HepG2 (cell line): ENCODE measurements at regions not wholly inside any gene's neighbourhood (a gene's known extent, or its start where the extent isn't known, plus 50 kb on each side); places are given as distances from the start of the nearest gene placed in this dataset.

Experiments
- ATAC-seq: fragments of 200-7000 bp; cut with Tn5 transposase; 3 replicates; pipeline ENCODE4 v1.9.1; 2020; ENCODE audit warnings: mild to moderate bottlenecking, moderate library complexity
- BruUV-seq: library from RNA; stranded (reverse); fragments of 400-500 nt; replicated peaks from 2 replicates; lab custom pipeline; 2021; lab: Mats Ljungman, UMichigan
- CTCF ChIA-PET: fragments of 300-600 bp; formaldehyde crosslinking; extraction: SDS; loops from one replicate; lab custom pipeline; 2021; ENCODE audit warnings: low total read pairs, inconsistent platforms, low intra/inter-chr PET ratio; lab: Yijun Ruan, JAX
- POLR2A ChIA-PET: fragments of 350-600 bp; sonication (Branson Sonifier 250); formaldehyde crosslinking; loops from one replicate; lab custom pipeline; 2020; ENCODE audit warnings: antibody characterized with exemption, inconsistent platforms; lab: Yijun Ruan, JAX
- DNase-seq: peaks from one replicate; pipeline ENCODE4 v3.0.0-alpha.2; 2015; ENCODE audit warnings: low spot score
- FAIRE-seq: peaks from 3 replicates; lab custom pipeline; 2011; peaks lifted over from hg19 to GRCh38; lab: Jason Lieb, UNC
- H2AFZ ChIP-seq: one replicate; pipeline ENCODE4 v1.6.1; 2011; ENCODE audit warnings: low read length, inconsistent platforms
- H3K27ac ChIP-seq: fragments of 300-600 bp; 3 replicates; pipeline ENCODE4 v1.8.0; 2011; ENCODE audit warnings: mixed run types, mild to moderate bottlenecking, mixed read lengths, low read length, inconsistent platforms; ENCODE audit not compliant: insufficient read depth; ENCODE audit errors: extremely low read length
- H3K27me3 ChIP-seq, 2 experiments: fragments of 200-600 bp in 1 of 2; 2 replicates in 1 of 2; 3 replicates in 1 of 2; pipeline versions ENCODE4 v1.6.0 to v1.8.0; 2011; ENCODE audit warnings: low read length in 2 of 2, mild to moderate bottlenecking in 2 of 2, moderate library complexity in 2 of 2, inconsistent platforms in 1 of 2; ENCODE audit not compliant: insufficient read depth in 2 of 2, control insufficient read depth in 1 of 2
- H3K36me3 ChIP-seq, 2 experiments: fragments of 200-600 bp in 1 of 2; replicated peaks in 1 of 2; 2 replicates in 1 of 2; 3 replicates in 1 of 2; pipeline versions ENCODE4 v1.5.1 to v1.8.0; 2011; ENCODE audit warnings: low read length in 2 of 2, inconsistent platforms in 1 of 2; ENCODE audit not compliant: insufficient read depth in 2 of 2, control insufficient read depth in 1 of 2
- H3K4me1 ChIP-seq: 2 replicates; pipeline ENCODE4 v1.5.1; 2012; ENCODE audit warnings: low read length, inconsistent platforms; ENCODE audit not compliant: insufficient read depth
- H3K4me2 ChIP-seq: 2 replicates; pipeline ENCODE4 v1.6.0; 2011; ENCODE audit warnings: low read depth, low read length, inconsistent platforms
- H3K4me3 ChIP-seq, 3 experiments: fragments of 200-600 bp in 1 of 3; sonication (generic), shearing (Covaris generic) in 1 of 3; replicated peaks in 1 of 3; 2 replicates each; pipeline ENCODE4 v1.5.1; 2011 to 2016; ENCODE audit warnings: low read length in 3 of 3, inconsistent platforms in 2 of 3, low read depth in 2 of 3, mild to moderate bottlenecking in 2 of 3, control low read depth in 1 of 3, mixed read lengths in 1 of 3; ENCODE audit not compliant: insufficient read depth in 1 of 3
- H3K79me2 ChIP-seq: one replicate; pipeline ENCODE4 v1.6.1; 2011; ENCODE audit warnings: low read length, inconsistent platforms; ENCODE audit not compliant: insufficient read depth
- H3K9ac ChIP-seq: 2 replicates; pipeline ENCODE4 v1.6.0; 2011; ENCODE audit warnings: mild to moderate bottlenecking, low read depth, low read length, inconsistent platforms; ENCODE audit not compliant: insufficient read depth
- H3K9me3 ChIP-seq: 2 replicates; pipeline ENCODE4 v1.5.1; 2012; ENCODE audit warnings: mild to moderate bottlenecking, low read length
- H4K20me1 ChIP-seq: 2 replicates; pipeline ENCODE4 v1.6.0; 2011; ENCODE audit warnings: inconsistent platforms, mild to moderate bottlenecking, low read length, moderate library complexity; ENCODE audit not compliant: insufficient read depth
- AKAP8 ChIP-seq: sonication (generic); formaldehyde crosslinking; IDR thresholded peaks from 2 replicates; pipeline ENCODE4 v1.5.1; 2020; ENCODE audit warnings: mild to moderate bottlenecking, missing genetic modification reagents
- CCAR2 ChIP-seq: fragments of 200-400 bp; formaldehyde crosslinking; optimal IDR thresholded peaks from 2 replicates; pipeline ENCODE3; 2018; ENCODE audit warnings: low read depth, mild to moderate bottlenecking, low read length, moderate library complexity
- EHMT2 ChIP-seq: fragments of 200-600 bp; sonication (generic); IDR thresholded peaks from 2 replicates; pipeline ENCODE4 v1.7.0; 2017; ENCODE audit warnings: antibody characterized with exemption, low read depth, low read length, borderline replicate concordance
- JARID2 ChIP-seq: sonication (generic); formaldehyde crosslinking; IDR thresholded peaks from 2 replicates; pipeline ENCODE4 v1.8.1; 2023; ENCODE audit warnings: missing genetic modification reagents, inconsistent platforms; ENCODE audit not compliant: insufficient replicate concordance
- JUN ChIP-seq: sonication (generic); formaldehyde crosslinking; IDR thresholded peaks from 2 replicates; pipeline ENCODE4 v1.4.0; 2020; ENCODE audit warnings: mild to moderate bottlenecking, missing genetic modification reagents
- MIXL1 ChIP-seq: IDR thresholded peaks from 2 replicates; pipeline ENCODE4 v1.6.1; 2016
- MTA1 ChIP-seq: sonication (generic); formaldehyde crosslinking; IDR thresholded peaks from 2 replicates; pipeline ENCODE4 v1.4.0; 2020; ENCODE audit warnings: missing genetic modification reagents, mild to moderate bottlenecking, borderline replicate concordance
- SRSF9 ChIP-seq: fragments of 200-400 bp; formaldehyde crosslinking; IDR thresholded peaks from 2 replicates; pipeline ENCODE4 v1.6.1; 2018; ENCODE audit warnings: borderline replicate concordance, mild to moderate bottlenecking, low read depth, low read length; ENCODE audit not compliant: insufficient read depth, poor library complexity, severe bottlenecking
- THYN1 ChIP-seq: sonication (generic); formaldehyde crosslinking; IDR thresholded peaks from 2 replicates; pipeline ENCODE4 v1.8.1; 2023; ENCODE audit warnings: low read depth, mild to moderate bottlenecking, moderate library complexity, missing genetic modification reagents, borderline replicate concordance
- ZBTB21 ChIP-seq: sonication (generic); formaldehyde crosslinking; IDR thresholded peaks from 2 replicates; pipeline ENCODE4 v1.4.0; 2020; ENCODE audit warnings: missing genetic modification reagents
- ZBTB8A ChIP-seq: sonication (generic); formaldehyde crosslinking; IDR thresholded peaks from 2 replicates; pipeline ENCODE4 v1.4.0; 2020; ENCODE audit warnings: mild to moderate bottlenecking, low read depth, missing genetic modification reagents, borderline replicate concordance
- ZFP62 ChIP-seq: sonication (generic); formaldehyde crosslinking; IDR thresholded peaks from 2 replicates; pipeline ENCODE4 v1.4.0; 2020; ENCODE audit warnings: missing genetic modification reagents
- ZNF12 ChIP-seq: sonication (generic); formaldehyde crosslinking; IDR thresholded peaks from 2 replicates; pipeline ENCODE4 v1.5.0; 2020; ENCODE audit warnings: missing genetic modification reagents
- ZNF367 ChIP-seq: sonication (generic); formaldehyde crosslinking; IDR thresholded peaks from 2 replicates; pipeline ENCODE4 v1.4.0; 2020; ENCODE audit warnings: missing genetic modification reagents, borderline replicate concordance
- ZNF44 ChIP-seq: sonication (generic); formaldehyde crosslinking; IDR thresholded peaks from 2 replicates; pipeline ENCODE4 v1.5.1; 2020; ENCODE audit warnings: mild to moderate bottlenecking, missing genetic modification reagents
- ZNF766 ChIP-seq: sonication (generic); formaldehyde crosslinking; IDR thresholded peaks from 2 replicates; pipeline ENCODE4 v1.5.0; 2020; ENCODE audit warnings: missing genetic modification reagents, borderline replicate concordance
- WGBS: methylation state at CpG from one replicate; pipeline ENCODE4 v1.1.6; 2017; ENCODE audit warnings: low lambda C conversion rate; 5-methylcytosine and 5-hydroxymethylcytosine counted together
- in situ Hi-C: cut with HindIII; loops from 2 replicates; pipeline ENCODE4 v1.10.0; 2017; ENCODE audit warnings: low pct_unique_long_range_greater_than_20kb; ENCODE audit not compliant: extremely low pct_ligation_motif_present
- intact Hi-C: fragments of 100-400 bp; cut with micrococcal nuclease; formaldehyde crosslinking; loops from one replicate; pipeline ENCODE4 v1.10.0; 2022; ENCODE audit not compliant: unreplicated experiment
- TF ChIP-seq, protein P1 (sequence below): sonication (generic); formaldehyde crosslinking; IDR thresholded peaks from 2 replicates; pipeline ENCODE4 v1.5.0; 2020; ENCODE audit warnings: mild to moderate bottlenecking, missing genetic modification reagents
- TF ChIP-seq, protein P2 (sequence below): sonication (generic); formaldehyde crosslinking; IDR thresholded peaks from 2 replicates; pipeline ENCODE4 v1.4.0; 2020; ENCODE audit warnings: missing genetic modification reagents
- TF ChIP-seq, protein P3 (sequence below): sonication (generic); formaldehyde crosslinking; conservative IDR thresholded peaks from 2 replicates; pipeline ENCODE4 v1.4.0; 2020; ENCODE audit warnings: missing genetic modification reagents
- TF ChIP-seq, protein P4 (sequence below): sonication (generic); formaldehyde crosslinking; IDR thresholded peaks from 2 replicates; pipeline ENCODE4 v1.5.0; 2020; ENCODE audit warnings: missing genetic modification reagents

DNA sequence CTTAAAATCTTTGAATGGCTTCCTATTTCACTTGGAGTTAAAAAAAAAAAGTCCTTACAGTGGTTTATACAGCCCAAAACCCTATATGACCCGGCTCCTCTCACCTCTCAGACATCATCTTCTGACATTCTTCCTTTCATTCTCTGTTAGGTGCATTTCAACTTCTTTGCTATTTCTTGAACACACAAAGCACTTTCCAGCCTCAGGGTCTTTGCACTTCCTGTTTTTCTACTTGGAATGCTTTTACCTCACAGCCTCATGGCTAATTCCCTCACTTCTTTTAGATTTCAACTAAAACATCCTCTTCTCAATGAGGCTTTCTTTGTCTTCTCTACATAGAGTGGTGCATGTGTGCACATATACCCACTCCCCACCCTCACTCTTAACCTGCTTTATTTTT lies 91.0 kb upstream of the MB21D2 start (continued):
- TF ChIP-seq, protein P1, sequence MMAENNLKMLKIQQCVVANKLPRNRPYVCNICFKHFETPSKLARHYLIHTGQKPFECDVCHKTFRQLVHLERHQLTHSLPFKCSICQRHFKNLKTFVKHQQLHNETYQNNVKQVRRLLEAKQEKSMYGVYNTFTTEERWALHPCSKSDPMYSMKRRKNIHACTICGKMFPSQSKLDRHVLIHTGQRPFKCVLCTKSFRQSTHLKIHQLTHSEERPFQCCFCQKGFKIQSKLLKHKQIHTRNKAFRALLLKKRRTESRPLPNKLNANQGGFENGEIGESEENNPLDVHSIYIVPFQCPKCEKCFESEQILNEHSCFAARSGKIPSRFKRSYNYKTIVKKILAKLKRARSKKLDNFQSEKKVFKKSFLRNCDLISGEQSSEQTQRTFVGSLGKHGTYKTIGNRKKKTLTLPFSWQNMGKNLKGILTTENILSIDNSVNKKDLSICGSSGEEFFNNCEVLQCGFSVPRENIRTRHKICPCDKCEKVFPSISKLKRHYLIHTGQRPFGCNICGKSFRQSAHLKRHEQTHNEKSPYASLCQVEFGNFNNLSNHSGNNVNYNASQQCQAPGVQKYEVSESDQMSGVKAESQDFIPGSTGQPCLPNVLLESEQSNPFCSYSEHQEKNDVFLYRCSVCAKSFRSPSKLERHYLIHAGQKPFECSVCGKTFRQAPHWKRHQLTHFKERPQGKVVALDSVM (CRISPR knock-in tag), result no peak
- TF ChIP-seq SRSF9 (no peak), ZNF367 (CRISPR knock-in tag) (no peak), ZBTB8A (no peak), MIXL1 (CRISPR knock-in tag) (no peak), ZBTB21 (CRISPR knock-in tag) (no peak), ZFP62 (no peak)
- TF ChIP-seq, protein P2, sequence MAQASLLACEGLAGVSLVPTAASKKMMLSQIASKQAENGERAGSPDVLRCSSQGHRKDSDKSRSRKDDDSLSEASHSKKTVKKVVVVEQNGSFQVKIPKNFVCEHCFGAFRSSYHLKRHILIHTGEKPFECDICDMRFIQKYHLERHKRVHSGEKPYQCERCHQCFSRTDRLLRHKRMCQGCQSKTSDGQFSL (CRISPR knock-in tag), result no peak

DNA sequence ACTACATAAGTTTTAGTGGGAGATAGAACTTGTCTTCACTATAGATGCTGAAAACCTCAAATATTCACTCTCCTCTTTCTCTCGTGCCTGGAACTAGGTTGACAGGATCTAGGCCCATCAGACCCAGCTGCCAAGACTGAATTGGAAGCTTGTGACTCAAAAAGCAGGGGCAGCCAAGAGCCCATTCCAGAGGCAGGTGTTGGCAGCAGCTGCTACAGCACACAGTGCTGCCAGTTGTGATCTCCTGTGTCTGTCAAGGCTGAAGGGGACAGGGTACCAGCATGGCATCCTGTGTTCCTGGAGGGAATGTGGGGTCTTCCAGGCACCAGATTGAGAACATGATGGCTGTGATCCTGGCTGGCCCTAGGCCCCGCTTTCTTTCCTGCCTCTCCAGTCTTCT lies 92.5 kb upstream of the MB21D2 start:
- Histone ChIP-seq H3K4me2 (no peak overlapping the region), H3K4me1 (no peaks in the 10 kb centered on the region), H3K9me3 (no peaks in the 10 kb centered on the region), H3K27ac (no peak overlapping the region), H2AFZ (no peak overlapping the region), H3K4me3 (no peak overlapping the region), H3K9ac (no peak overlapping the region), H3K27me3 (no peaks in the 10 kb centered on the region), H3K36me3 (no peaks in the 10 kb centered on the region), H4K20me1 (no peaks in the 10 kb centered on the region), H3K79me2 (no peaks in the 10 kb centered on the region)
- 0% methylated on average over 2 of the region's 2 CpGs for WGBS
- TF ChIP-seq JARID2 (CRISPR knock-in tag) (no peak), THYN1 (CRISPR knock-in tag) (no peak), ZNF44 (no peak), AKAP8 (CRISPR knock-in tag) (no peak), CCAR2 (no peak), EHMT2 (no peak), ZNF12 (no peak), ZNF766 (CRISPR knock-in tag) (no peak), MTA1 (CRISPR knock-in tag) (no peak), JUN (CRISPR knock-in tag) (no peak)
- TF ChIP-seq, protein P3, sequence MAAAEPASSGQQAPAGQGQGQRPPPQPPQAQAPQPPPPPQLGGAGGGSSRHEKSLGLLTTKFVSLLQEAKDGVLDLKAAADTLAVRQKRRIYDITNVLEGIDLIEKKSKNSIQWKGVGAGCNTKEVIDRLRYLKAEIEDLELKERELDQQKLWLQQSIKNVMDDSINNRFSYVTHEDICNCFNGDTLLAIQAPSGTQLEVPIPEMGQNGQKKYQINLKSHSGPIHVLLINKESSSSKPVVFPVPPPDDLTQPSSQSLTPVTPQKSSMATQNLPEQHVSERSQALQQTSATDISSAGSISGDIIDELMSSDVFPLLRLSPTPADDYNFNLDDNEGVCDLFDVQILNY (CRISPR knock-in tag), result no peak
- TF ChIP-seq, protein P4, sequence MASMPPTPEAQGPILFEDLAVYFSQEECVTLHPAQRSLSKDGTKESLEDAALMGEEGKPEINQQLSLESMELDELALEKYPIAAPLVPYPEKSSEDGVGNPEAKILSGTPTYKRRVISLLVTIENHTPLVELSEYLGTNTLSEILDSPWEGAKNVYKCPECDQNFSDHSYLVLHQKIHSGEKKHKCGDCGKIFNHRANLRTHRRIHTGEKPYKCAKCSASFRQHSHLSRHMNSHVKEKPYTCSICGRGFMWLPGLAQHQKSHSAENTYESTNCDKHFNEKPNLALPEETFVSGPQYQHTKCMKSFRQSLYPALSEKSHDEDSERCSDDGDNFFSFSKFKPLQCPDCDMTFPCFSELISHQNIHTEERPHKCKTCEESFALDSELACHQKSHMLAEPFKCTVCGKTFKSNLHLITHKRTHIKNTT, result no peak
- ATAC-seq (no peak), FAIRE-seq (no peak), DNase-seq (no peak)
- intact Hi-C loops (no loop called here), in situ Hi-C loops (no loop called here)
- POLR2A ChIA-PET, result no interaction called here
- no TSS peak for BruUV-seq
- CTCF ChIA-PET, result no interaction called here
